Left ventricle myocardium inferior (tissue), 1 donor: ENCODE measurements at regions not wholly inside any gene's neighbourhood (a gene's known extent, or its start where the extent isn't known, plus 50 kb on each side); places are given as distances from the start of the nearest gene placed in this dataset.

Experiments used
- DNase-seq: peaks from one replicate; pipeline ENCODE4 v3.0.0-alpha.2; 2020
- H3K27ac ChIP-seq: fragments of 200-600 bp; replicated peaks from 2 replicates; pipeline ENCODE4 v1.8.0; 2021
- H3K27me3 ChIP-seq: fragments of 200-600 bp; 2 replicates; pipeline ENCODE4 v1.8.0; 2021; ENCODE audit warnings: low read depth
- H3K36me3 ChIP-seq: fragments of 200-600 bp; 2 replicates; pipeline ENCODE4 v1.8.0; 2021
- H3K4me1 ChIP-seq: fragments of 200-600 bp; 2 replicates; pipeline ENCODE4 v1.8.0; 2021
- H3K4me3 ChIP-seq: fragments of 200-600 bp; 2 replicates; pipeline ENCODE4 v1.8.0; 2021; ENCODE audit warnings: mild to moderate bottlenecking, moderate library complexity
- H3K9me3 ChIP-seq: fragments of 200-600 bp; replicated peaks from 2 replicates; pipeline ENCODE4 v1.8.0; 2021
- intact Hi-C: fragments of 100-400 bp; cut with micrococcal nuclease; formaldehyde crosslinking; loops from one replicate; pipeline ENCODE4 v1.11.0; 2022
- TF ChIP-seq, protein P1 (sequence below): fragments of 200-600 bp; IDR thresholded peaks from 2 replicates; pipeline ENCODE4 v1.8.0; 2021; ENCODE audit warnings: antibody characterized with exemption, mild to moderate bottlenecking, borderline replicate concordance
- donor health status: DM: no; HTN: yes; CAD: no; lungs with severe emphysema.

DNA sequence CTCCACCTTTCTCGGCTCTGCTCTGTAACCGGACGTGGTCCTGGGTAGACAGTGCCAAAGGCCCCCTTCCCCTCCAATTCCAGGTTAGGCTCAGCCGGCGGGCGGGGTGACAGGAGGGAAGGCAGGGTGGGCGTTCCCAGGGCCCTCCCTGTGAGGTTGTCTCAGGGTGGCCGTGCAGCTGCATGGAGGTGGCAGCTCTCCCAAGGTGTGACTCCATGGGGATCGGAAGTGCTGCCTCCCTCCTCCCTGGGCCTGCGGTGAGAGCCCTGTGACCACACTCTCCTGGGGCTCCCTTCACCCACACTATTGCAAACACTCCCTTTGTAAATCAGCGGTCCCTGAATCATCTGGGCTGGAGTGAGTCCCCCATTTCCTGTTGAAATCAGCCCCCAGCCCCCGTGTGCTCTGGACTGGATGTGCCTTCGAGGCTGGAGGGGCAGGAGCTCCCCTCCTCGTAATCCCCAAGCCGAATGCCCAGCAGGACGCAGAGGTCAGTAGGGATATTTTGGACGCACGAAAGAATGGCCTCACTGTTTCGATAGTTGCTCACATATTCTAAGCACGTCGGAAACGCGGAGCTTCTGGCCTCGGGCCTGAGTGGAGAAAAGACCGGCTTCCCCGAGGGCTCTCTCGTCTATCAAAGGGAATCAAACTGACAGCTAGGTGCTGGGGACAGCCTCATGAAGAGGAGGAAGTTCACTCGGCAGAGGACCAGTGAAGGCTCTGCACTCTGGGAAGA, 107.6 kb upstream of the COL5A1 start:
- DNase-seq, result peak; percentile 6
- peaks cover 24% of the 10 kb centered on the region for H3K9me3 ChIP-seq
- TF ChIP-seq, protein P1, sequence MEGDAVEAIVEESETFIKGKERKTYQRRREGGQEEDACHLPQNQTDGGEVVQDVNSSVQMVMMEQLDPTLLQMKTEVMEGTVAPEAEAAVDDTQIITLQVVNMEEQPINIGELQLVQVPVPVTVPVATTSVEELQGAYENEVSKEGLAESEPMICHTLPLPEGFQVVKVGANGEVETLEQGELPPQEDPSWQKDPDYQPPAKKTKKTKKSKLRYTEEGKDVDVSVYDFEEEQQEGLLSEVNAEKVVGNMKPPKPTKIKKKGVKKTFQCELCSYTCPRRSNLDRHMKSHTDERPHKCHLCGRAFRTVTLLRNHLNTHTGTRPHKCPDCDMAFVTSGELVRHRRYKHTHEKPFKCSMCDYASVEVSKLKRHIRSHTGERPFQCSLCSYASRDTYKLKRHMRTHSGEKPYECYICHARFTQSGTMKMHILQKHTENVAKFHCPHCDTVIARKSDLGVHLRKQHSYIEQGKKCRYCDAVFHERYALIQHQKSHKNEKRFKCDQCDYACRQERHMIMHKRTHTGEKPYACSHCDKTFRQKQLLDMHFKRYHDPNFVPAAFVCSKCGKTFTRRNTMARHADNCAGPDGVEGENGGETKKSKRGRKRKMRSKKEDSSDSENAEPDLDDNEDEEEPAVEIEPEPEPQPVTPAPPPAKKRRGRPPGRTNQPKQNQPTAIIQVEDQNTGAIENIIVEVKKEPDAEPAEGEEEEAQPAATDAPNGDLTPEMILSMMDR, result no peak
- no peaks in the 10 kb centered on the region for H3K36me3 ChIP-seq
- peaks cover 6% of the 10 kb centered on the region for H3K4me1 ChIP-seq
- no peak overlapping the region for H3K27ac ChIP-seq
- no peak overlapping the region for H3K4me3 ChIP-seq
- intact Hi-C loops, result no loop called here
- peaks cover 54% of the 10 kb centered on the region for H3K27me3 ChIP-seq

DNA sequence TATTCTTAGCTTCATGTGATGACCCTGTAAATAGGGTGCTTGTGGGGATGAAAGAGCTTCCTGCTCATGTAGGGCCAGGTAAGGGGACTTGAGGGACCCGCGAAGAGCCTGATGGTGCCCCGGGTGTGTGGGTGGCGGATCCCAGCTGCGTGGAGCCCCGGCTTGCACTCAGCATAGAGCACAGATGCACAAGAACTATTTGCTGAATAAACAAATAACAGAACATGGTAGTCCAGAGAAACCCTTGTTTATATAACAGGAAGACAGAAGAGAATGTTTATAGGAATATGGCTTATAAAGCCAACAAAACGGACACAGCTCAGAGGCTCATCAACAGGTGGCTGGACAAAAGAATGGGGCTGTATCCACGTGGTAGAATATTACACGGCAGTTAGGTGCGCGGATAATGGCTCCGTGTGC, 106.9 kb upstream of the COL5A1 start:
- H3K27ac ChIP-seq, result no peak overlapping the region
- peaks cover 21% of the 10 kb centered on the region for H3K9me3 ChIP-seq
- TF ChIP-seq, protein P1, result no peak
- no peak overlapping the region for H3K4me3 ChIP-seq
- intact Hi-C loops, result no loop called here
- no peaks in the 10 kb centered on the region for H3K36me3 ChIP-seq
- peak; percentile 7 for DNase-seq
- peaks cover 9% of the 10 kb centered on the region for H3K4me1 ChIP-seq
- H3K27me3 ChIP-seq, result peaks cover 61% of the 10 kb centered on the region

DNA sequence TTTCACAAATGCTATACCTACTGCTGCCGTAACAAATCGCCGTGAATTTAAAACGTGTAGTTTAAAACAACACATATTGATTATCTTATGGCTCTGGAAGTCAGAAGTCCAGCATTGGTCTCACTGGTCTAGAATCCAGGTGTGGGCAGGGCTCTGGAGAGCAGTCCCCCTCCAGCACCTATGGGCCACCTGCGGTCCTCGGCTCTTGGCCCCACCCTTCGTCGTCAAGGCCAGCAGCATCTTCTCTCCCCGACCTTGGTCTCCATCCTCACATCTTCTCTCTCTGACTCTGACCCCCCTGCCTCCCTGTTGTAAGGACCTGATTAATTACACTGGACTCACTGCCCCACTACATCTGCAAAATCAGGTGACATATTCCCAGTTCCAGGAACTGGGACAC, 106.4 kb upstream of the COL5A1 start:
- peak; percentile 2 for DNase-seq
- intact Hi-C loops, result no loop called here

DNA sequence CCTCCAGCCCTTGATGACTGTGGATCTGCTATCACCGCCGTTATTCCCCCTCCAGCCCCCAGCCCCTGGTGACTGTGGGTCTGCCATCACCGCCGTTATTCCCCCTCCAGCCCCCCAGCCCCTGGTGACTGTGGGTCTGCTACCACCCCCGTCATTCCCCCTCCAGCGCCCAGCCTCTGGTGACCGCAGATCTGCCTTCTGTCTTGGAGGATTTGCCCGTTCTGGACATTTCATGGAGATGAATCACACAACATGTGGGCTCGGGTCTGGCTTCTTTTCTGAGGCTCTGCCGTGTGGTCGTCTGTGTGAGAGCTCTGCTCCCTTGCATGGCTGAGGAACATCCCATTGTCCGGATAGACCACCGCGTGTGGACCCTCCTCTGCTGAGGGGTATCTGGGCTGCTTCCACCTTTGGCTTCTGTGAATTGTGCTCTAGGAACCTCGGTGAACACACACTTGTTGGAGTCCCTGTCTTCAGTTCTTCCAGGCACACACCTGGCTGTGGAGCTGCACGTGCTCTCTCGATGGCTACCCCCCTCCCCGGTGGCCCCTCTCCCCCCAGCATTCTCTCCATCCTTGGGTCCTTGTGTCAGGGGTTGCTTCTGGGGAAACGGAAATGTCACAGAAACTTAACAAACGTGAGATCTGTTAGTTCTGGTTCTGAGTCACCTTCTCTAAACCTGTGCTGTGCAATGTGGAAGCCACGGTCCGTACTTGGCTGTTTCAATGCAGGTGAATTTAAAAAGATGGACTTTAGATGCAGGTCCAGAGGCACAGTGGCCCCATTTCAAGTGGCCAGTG, 105.3 kb upstream of the COL5A1 start:
- intact Hi-C loops, result no loop called here
- H3K36me3 ChIP-seq, result no peaks in the 10 kb centered on the region
- H3K27ac ChIP-seq, result no peak overlapping the region
- no peak overlapping the region for H3K4me3 ChIP-seq
- TF ChIP-seq, protein P1, result no peak
- peaks cover 77% of the 10 kb centered on the region for H3K27me3 ChIP-seq
- peak; percentile 7 for DNase-seq
- peaks cover 9% of the 10 kb centered on the region for H3K4me1 ChIP-seq
- H3K9me3 ChIP-seq, result peaks cover 5% of the 10 kb centered on the region

More for the DNA sequence above, 106.4 kb upstream of the COL5A1 start:
- Histone ChIP-seq H3K4me1 (peaks cover 9% of the 10 kb centered on the region), H3K4me3 (no peak overlapping the region), H3K9me3 (peaks cover 16% of the 10 kb centered on the region), H3K27ac (no peak overlapping the region), H3K36me3 (no peaks in the 10 kb centered on the region), H3K27me3 (peaks cover 66% of the 10 kb centered on the region)
- TF ChIP-seq, protein P1, result no peak

DNA sequence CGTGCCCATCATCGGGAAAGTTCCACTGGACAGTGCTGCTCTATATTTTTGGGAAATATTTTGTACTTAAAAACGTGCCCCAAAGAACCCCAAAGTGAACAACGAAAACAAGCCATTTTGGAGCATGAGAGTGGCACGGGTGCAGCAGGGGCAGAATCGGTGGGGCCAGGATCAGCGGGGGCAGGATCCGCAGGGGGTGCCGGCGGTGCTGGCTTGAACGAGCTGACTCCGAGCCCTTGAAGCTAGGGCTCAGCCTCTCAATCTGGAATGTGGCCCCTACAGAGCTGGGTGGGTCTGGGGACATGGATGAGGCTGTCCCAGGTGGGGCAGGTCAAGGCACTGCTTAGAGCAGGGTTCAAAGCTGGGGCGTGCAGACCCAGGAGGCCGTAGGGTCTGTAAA, 104.7 kb upstream of the COL5A1 start:
- peak; percentile 5 for DNase-seq
- Histone ChIP-seq H3K4me1 (peaks cover 9% of the 10 kb centered on the region), H3K9me3 (no peaks in the 10 kb centered on the region), H3K36me3 (no peaks in the 10 kb centered on the region), H3K27me3 (peaks cover 82% of the 10 kb centered on the region), H3K4me3 (no peak overlapping the region), H3K27ac (peak overlapping the region; percentile 73)
- intact Hi-C loops, result no loop called here
- TF ChIP-seq, protein P1, result no peak
